ENCODE measurements at regions not wholly inside any gene's neighbourhood (a gene's known extent, or its start where the extent isn't known, plus 50 kb on each side); places are given as distances from the start of the nearest gene placed in this dataset.

GRCh38 chr10:29081231-29081630 is 207.6 kb upstream of the LYZL1 start:
- ChIA-PET RAD21 (ENCODE audit: low non-redundant PET in 1 of 2, low total read pairs in 2 of 2, uncharacterized antibody in 2 of 2, unreplicated experiment in 2 of 2) (no interaction called here), POLR2A (no interaction called here), CTCF (no interaction called here)
- Histone ChIP-seq H3K4me1 (ENCODE audit: control insufficient read depth in 1 of 2, insufficient read depth in 2 of 2, low read length in 2 of 2) (no peaks in the 10 kb centered on the region), H3K36me3 (ENCODE audit: control insufficient read depth in 1 of 2, insufficient read depth in 2 of 2, low read length in 2 of 2) (no peaks in the 10 kb centered on the region), H3K27ac (ENCODE audit: low read depth, low read length) (no peak overlapping the region), H4K20me1 (ENCODE audit: insufficient read depth) (no peaks in the 10 kb centered on the region), H2AFZ (ENCODE audit: low read depth, low read length, poor library complexity, severe bottlenecking) (no peak overlapping the region), H3K79me2 (ENCODE audit: insufficient read depth, low read length) (no peaks in the 10 kb centered on the region), H3K27me3 (ENCODE audit: insufficient read depth, low read length) (no peaks in the 10 kb centered on the region), H3K4me3 (replicated peaks in 1 of 2; ENCODE audit: low read depth in 1 of 2, low read length in 2 of 2) (no peak overlapping the region), H3K9me3 (ENCODE audit: control insufficient read depth in 1 of 2, insufficient read depth in 1 of 2, low read depth in 1 of 2, low read length in 2 of 2) (no peaks in the 10 kb centered on the region), H3K9me2 (ENCODE audit: insufficient read depth) (no peaks in the 10 kb centered on the region), H3K4me2 (ENCODE audit: low read length) (no peak overlapping the region), H3K9ac (ENCODE audit: low read length) (no peak overlapping the region)
- no TSS peak for BruUV-seq (replicated peaks)
- ATAC-seq (no peak), DNase-seq (ENCODE audit: low read depth, low spot score) (no peak)
- intact Hi-C loops (cut with micrococcal nuclease), result no loop called here
- TF ChIP-seq ZBTB33 (IDR thresholded peaks at IDR 0.05; ENCODE audit: extremely low read depth, insufficient replicate concordance, low read length), result no peak
- TF ChIP-seq ELF1 (IDR thresholded peaks at IDR 0.05; ENCODE audit: borderline replicate concordance, low read depth), result no peak
- TF ChIP-seq SIN3A (IDR thresholded peaks at IDR 0.05; ENCODE audit: low read depth), result no peak
- no peak for TF ChIP-seq TCF7L2 (IDR thresholded peaks at IDR 0.05; ENCODE audit: borderline replicate concordance, extremely low read depth, insufficient read depth, insufficient read length)
- no peak for TF ChIP-seq POLR2A (IDR thresholded peaks at IDR 0.05; ENCODE audit: borderline replicate concordance, extremely low read depth, insufficient read depth, insufficient read length)
- no peak for TF ChIP-seq SRF (IDR thresholded peaks at IDR 0.05; ENCODE audit: low read depth)
- TF ChIP-seq POLR2AphosphoS5 (IDR thresholded peaks at IDR 0.05; ENCODE audit: low read depth, low read length), result no peak
- no peak for TF ChIP-seq EZH2phosphoT487 (IDR thresholded peaks at IDR 0.05; ENCODE audit: borderline replicate concordance)
- TF ChIP-seq ZNF274 (IDR thresholded peaks at IDR 0.05; ENCODE audit: low read depth, low read length), result no peak
- no peak for TF ChIP-seq MAX (IDR thresholded peaks at IDR 0.05)
- no peak for TF ChIP-seq ZFX (IDR thresholded peaks at IDR 0.05)
- no peak for TF ChIP-seq ATF3 (IDR thresholded peaks at IDR 0.05)
- no peak for TF ChIP-seq RAD21 (IDR thresholded peaks at IDR 0.05; ENCODE audit: low read depth)
- no peak for TF ChIP-seq SP1 (IDR thresholded peaks at IDR 0.05; ENCODE audit: low read depth)

Measured in HCT116 (cell line).